ENCODE measurements at regions not wholly inside any gene's neighbourhood (a gene's known extent, or its start where the extent isn't known, plus 50 kb on each side); places are given as distances from the start of the nearest gene placed in this dataset.

- Mint-ChIP-seq H3K27ac (no peak overlapping the region), H3K4me3 (no peak overlapping the region), H3K27me3 (no peaks in the 10 kb centered on the region), H3K4me1 (no peaks in the 10 kb centered on the region), H3K36me3 (ENCODE audit: low read depth) (no peaks in the 10 kb centered on the region)
- H3K9me3 ChIP-seq (ENCODE audit: control insufficient read depth, low read length, poor library complexity, severe bottlenecking) = no peaks in the 10 kb centered on the region
- no peak for DNase-seq
- no peak for ATAC-seq
These were observed 80.3 kb downstream of the OTOL1 start for GRCh38 chr3:161576714-161577510.

- Mint-ChIP-seq H3K36me3 (ENCODE audit: low read depth) (no peaks in the 10 kb centered on the region), H3K27me3 (no peaks in the 10 kb centered on the region), H3K4me1 (no peaks in the 10 kb centered on the region), H3K27ac (no peak overlapping the region), H3K4me3 (no peak overlapping the region)
- ATAC-seq (no peak), DNase-seq (no peak)
- H3K9me3 ChIP-seq (ENCODE audit: control insufficient read depth, low read length, poor library complexity, severe bottlenecking) = no peaks in the 10 kb centered on the region
These were observed 81.1 kb downstream of the OTOL1 start for GRCh38 chr3:161577662-161578061.

DNA sequence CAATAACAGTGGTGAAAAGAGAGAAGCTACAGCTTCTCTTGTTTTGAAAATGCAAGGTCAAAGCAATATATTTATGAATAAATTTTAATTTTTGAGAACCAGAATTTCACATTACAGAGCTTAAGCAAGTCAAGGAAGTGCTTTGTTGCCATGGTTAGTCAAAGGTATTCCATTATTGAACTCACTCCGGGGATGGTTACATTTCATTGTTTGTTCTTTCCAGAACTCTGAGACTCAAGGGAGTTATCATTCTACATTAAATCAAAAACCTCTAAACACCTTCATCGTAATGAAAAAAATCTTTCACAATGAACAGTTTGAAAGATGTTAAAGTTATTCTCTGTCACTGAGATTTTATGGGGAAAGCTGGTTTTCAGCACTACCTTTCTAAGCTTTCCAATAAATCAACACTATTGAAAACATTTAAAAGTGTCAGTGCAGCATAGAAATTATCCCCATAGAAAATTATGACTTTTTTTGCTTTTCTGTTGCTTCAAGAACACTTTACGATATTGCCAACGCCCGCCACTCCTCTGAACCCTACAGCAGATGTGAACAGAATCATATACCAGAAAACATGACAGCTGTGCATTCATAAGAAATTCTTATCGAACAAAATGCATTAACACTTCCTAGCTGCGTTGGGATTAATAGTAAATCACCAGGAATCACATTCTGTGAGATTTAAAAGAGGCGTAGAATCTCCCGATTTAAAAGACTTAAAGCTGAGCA, 83.0 kb downstream of the OTOL1 start:
- H3K9me3 ChIP-seq (ENCODE audit: control insufficient read depth, low read length, poor library complexity, severe bottlenecking) = no peaks in the 10 kb centered on the region
- no peak overlapping the region for H3K27ac Mint-ChIP-seq
- H3K36me3 Mint-ChIP-seq (ENCODE audit: low read depth) = no peaks in the 10 kb centered on the region
- DNase-seq = no peak
- no peak overlapping the region for H3K4me3 Mint-ChIP-seq
- ATAC-seq = no peak
- no peaks in the 10 kb centered on the region for H3K27me3 Mint-ChIP-seq
- no peaks in the 10 kb centered on the region for H3K4me1 Mint-ChIP-seq

- Mint-ChIP-seq H3K4me1 (no peaks in the 10 kb centered on the region), H3K4me3 (no peak overlapping the region), H3K27me3 (peaks cover 4% of the 10 kb centered on the region), H3K36me3 (ENCODE audit: low read depth) (no peaks in the 10 kb centered on the region), H3K27ac (no peak overlapping the region)
- H3K9me3 ChIP-seq (ENCODE audit: control insufficient read depth, low read length, poor library complexity, severe bottlenecking) = no peaks in the 10 kb centered on the region
- ATAC-seq (no peak), DNase-seq (no peak)
These were observed 89.3 kb downstream of the OTOL1 start for GRCh38 chr3:161585922-161586321.

- DNase-seq = no peak
- H3K27me3 Mint-ChIP-seq = peaks cover 4% of the 10 kb centered on the region
- H3K9me3 ChIP-seq (ENCODE audit: control insufficient read depth, low read length, poor library complexity, severe bottlenecking) = no peaks in the 10 kb centered on the region
- no peak overlapping the region for H3K27ac Mint-ChIP-seq
- ATAC-seq = no peak
- H3K36me3 Mint-ChIP-seq (ENCODE audit: low read depth) = no peaks in the 10 kb centered on the region
- no peak overlapping the region for H3K4me3 Mint-ChIP-seq
- H3K4me1 Mint-ChIP-seq = no peaks in the 10 kb centered on the region
These were observed 90.1 kb downstream of the OTOL1 start for GRCh38 chr3:161586556-161587235.

DNA sequence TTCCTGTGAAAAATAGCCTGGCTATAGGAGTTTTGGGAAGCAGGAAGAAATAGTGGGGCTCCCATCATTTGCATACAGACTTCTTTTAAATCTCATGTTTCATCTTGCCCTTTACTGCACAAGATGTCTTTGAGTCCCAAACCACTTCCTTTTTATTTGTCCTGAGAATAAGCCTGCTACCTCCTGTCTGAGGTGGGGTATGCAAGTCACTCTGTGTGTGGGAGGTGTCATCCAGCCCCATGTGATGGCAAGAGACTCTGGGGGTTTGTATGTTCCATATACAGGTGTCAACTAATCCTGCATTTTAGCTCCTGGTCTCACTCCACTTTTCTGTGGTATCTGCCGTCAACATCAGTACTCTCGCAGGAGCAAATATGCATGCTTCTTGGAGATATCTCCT, 102.0 kb downstream of the OTOL1 start:
- Mint-ChIP-seq H3K27me3 (no peaks in the 10 kb centered on the region), H3K27ac (no peak overlapping the region)

DNA sequence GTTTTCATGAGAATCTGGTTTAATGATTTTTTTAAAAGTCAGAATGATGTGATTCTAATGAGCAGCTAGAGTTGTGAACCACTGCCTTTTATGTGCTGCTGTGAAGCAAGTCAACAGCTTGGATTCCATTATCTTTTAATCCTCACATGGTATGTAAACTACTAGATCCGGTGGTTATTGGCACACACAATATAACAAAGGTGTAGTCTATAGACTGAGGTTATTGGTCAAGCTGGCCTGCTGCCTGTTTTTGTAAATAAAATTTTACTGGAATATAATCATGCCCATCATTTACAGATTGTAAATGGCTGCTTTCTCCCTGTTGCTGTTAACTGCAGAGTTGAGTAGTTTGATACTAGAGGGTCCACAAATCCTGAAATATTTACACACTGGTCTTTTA, 103.1 kb downstream of the OTOL1 start:
- no peak for DNase-seq
- Mint-ChIP-seq H3K4me3 (no peak overlapping the region), H3K36me3 (ENCODE audit: low read depth) (no peaks in the 10 kb centered on the region), H3K27ac (no peak overlapping the region), H3K4me1 (no peaks in the 10 kb centered on the region), H3K27me3 (no peaks in the 10 kb centered on the region)
- H3K9me3 ChIP-seq (ENCODE audit: control insufficient read depth, low read length, poor library complexity, severe bottlenecking) = no peaks in the 10 kb centered on the region
- no peak for ATAC-seq

More for the DNA sequence above, 102.0 kb downstream of the OTOL1 start:
- ATAC-seq (no peak), DNase-seq (no peak)
- H3K36me3 Mint-ChIP-seq (ENCODE audit: low read depth) = no peaks in the 10 kb centered on the region
- H3K9me3 ChIP-seq (ENCODE audit: control insufficient read depth, low read length, poor library complexity, severe bottlenecking) = no peaks in the 10 kb centered on the region
- H3K4me3 Mint-ChIP-seq = no peak overlapping the region
- no peaks in the 10 kb centered on the region for H3K4me1 Mint-ChIP-seq

- H3K27ac Mint-ChIP-seq = no peak overlapping the region
- H3K4me3 Mint-ChIP-seq = no peak overlapping the region
- H3K9me3 ChIP-seq (ENCODE audit: control insufficient read depth, low read length, poor library complexity, severe bottlenecking) = no peaks in the 10 kb centered on the region
- no peaks in the 10 kb centered on the region for H3K36me3 Mint-ChIP-seq (ENCODE audit: low read depth)
- DNase-seq (no peak), ATAC-seq (no peak)
- H3K4me1 Mint-ChIP-seq = no peaks in the 10 kb centered on the region
- no peaks in the 10 kb centered on the region for H3K27me3 Mint-ChIP-seq
These were observed 103.6 kb downstream of the OTOL1 start for GRCh38 chr3:161600173-161600572.

DNA sequence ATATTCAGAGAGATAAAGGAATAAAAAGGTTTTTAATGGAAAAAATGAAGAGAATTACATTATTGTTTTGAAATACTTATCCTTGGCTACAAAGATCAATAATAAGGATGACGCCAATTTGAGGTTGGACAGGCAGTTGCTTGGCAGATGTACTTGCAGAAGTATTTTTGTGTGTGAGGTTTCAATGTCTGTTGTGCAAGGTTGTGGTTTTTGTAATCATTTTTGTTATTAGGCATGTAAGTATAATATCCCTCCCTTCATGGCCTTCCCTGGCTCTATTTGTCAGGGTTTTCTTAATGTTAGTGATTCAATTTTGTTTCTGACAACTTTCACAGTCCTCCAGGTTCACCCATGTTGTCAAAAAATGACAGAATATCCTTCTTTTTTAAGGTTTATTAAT, 105.9 kb downstream of the OTOL1 start:
- H3K4me3 Mint-ChIP-seq = no peak overlapping the region
- no peak for ATAC-seq

GRCh38 chr3:161602918-161603317, 106.3 kb downstream of the OTOL1 start:
- H3K36me3 Mint-ChIP-seq (ENCODE audit: low read depth) = no peaks in the 10 kb centered on the region
- DNase-seq (no peak), ATAC-seq (no peak)
- H3K27me3 Mint-ChIP-seq = no peaks in the 10 kb centered on the region
- no peak overlapping the region for H3K27ac Mint-ChIP-seq
- H3K4me3 Mint-ChIP-seq = no peak overlapping the region
- no peaks in the 10 kb centered on the region for H3K4me1 Mint-ChIP-seq
- H3K9me3 ChIP-seq (ENCODE audit: control insufficient read depth, low read length, poor library complexity, severe bottlenecking) = no peaks in the 10 kb centered on the region

More for the DNA sequence above, 105.9 kb downstream of the OTOL1 start:
- Mint-ChIP-seq H3K27ac (no peak overlapping the region), H3K4me1 (no peaks in the 10 kb centered on the region), H3K36me3 (ENCODE audit: low read depth) (no peaks in the 10 kb centered on the region), H3K27me3 (no peaks in the 10 kb centered on the region)
- DNase-seq = no peak
- no peaks in the 10 kb centered on the region for H3K9me3 ChIP-seq (ENCODE audit: control insufficient read depth, low read length, poor library complexity, severe bottlenecking)

DNA sequence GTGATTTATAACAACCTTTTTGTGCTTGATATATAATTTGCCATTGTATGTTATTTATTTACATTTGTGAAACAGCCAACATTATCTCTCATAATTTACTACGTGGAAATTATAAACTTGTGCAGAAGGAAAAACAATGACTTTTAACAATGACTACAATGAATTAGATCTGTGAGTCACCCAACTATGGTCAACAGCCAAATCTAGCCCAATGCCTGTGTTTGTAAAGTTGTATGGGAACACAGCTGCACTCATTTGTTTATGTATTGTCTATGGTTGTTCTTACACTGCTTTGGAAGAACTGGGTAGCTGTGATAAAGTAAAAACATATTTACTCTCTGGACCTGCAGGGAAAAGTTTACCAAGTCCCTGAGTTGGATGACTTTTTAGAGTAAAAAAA, 110.4 kb downstream of the OTOL1 start:
- Mint-ChIP-seq H3K27ac (no peak overlapping the region), H3K36me3 (ENCODE audit: low read depth) (no peaks in the 10 kb centered on the region), H3K27me3 (no peaks in the 10 kb centered on the region), H3K4me3 (no peak overlapping the region), H3K4me1 (no peaks in the 10 kb centered on the region)
- DNase-seq (no peak), ATAC-seq (no peak)
- H3K9me3 ChIP-seq (ENCODE audit: control insufficient read depth, low read length, poor library complexity, severe bottlenecking) = no peaks in the 10 kb centered on the region

DNA sequence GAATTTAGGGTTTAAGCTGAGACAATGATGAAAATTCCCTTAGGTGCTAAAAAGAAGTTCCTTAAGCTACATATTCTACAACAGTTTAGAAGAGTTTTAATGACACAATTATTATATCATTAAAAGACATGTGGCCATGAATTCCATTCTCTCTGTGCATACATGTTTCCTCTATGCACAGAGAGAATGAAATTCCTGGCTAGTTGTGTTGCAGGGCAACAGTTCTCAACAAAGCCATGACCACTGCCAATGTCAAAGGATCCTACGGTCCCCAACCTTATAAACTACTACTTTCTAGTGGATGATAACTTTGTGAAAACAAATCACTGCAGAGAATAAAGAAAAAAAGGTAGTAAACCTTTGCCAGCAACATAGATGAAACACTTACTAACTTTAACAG, 122.7 kb downstream of the OTOL1 start:
- no peaks in the 10 kb centered on the region for H3K9me3 ChIP-seq (ENCODE audit: control insufficient read depth, low read length, poor library complexity, severe bottlenecking)
- no peak overlapping the region for H3K27ac Mint-ChIP-seq
- ATAC-seq = no peak
- H3K36me3 Mint-ChIP-seq (ENCODE audit: low read depth) = no peaks in the 10 kb centered on the region
- no peak for DNase-seq
- H3K4me1 Mint-ChIP-seq = no peaks in the 10 kb centered on the region
- no peaks in the 10 kb centered on the region for H3K27me3 Mint-ChIP-seq
- H3K4me3 Mint-ChIP-seq = no peak overlapping the region

DNA sequence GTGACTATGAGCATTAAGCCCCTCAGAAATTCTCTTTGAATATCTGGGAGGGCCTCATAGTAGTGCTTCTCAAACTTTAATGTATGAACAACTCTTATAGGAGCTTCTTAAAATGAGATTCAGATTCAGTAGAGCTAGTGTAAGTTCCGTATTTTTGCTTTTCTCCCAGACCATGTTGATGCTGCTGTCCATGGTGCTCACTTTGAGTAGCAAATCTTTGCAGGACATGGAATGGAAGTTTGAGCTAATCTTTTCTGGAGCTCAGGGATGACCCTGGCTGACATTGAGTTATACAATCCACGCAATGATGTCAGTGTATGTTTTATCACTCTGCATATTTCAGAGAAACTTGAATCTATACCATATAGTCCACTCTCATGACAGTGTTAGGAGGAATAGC, 134.2 kb downstream of the OTOL1 start:
- ATAC-seq (no peak), DNase-seq (no peak)
- Mint-ChIP-seq H3K27ac (no peak overlapping the region), H3K4me1 (no peaks in the 10 kb centered on the region), H3K27me3 (no peaks in the 10 kb centered on the region), H3K36me3 (ENCODE audit: low read depth) (no peaks in the 10 kb centered on the region), H3K4me3 (no peak overlapping the region)
- no peaks in the 10 kb centered on the region for H3K9me3 ChIP-seq (ENCODE audit: control insufficient read depth, low read length, poor library complexity, severe bottlenecking)
